DOHH2 (cell line): ENCODE measurements at regions not wholly inside any gene's neighbourhood (a gene's known extent, or its start where the extent isn't known, plus 50 kb on each side); places are given as distances from the start of the nearest gene placed in this dataset.

Experiments used
- H3F3A ChIP-seq: fragments of 200-600 bp; sonication (generic), shearing (Covaris generic); 2 replicates; pipeline ENCODE4 v1.6.0; 2016; ENCODE audit warnings: antibody characterized with exemption, mild to moderate bottlenecking; ENCODE audit not compliant: control insufficient read depth, insufficient read depth
- H3K27ac ChIP-seq: fragments of 200-600 bp; sonication (generic); 2 replicates; pipeline ENCODE4 v1.5.1; 2014; ENCODE audit warnings: low read depth, mild to moderate bottlenecking, low read length, moderate library complexity
- H3K27me3 ChIP-seq: fragments of 200-600 bp; sonication (generic); 2 replicates; pipeline ENCODE4 v1.6.1; 2014; ENCODE audit warnings: mild to moderate bottlenecking, low read length, mixed read lengths; ENCODE audit not compliant: control insufficient read depth
- H3K36me3 ChIP-seq: fragments of 200-600 bp; sonication (generic); 2 replicates; pipeline ENCODE4 v1.6.1; 2014; ENCODE audit warnings: mild to moderate bottlenecking, low read length, moderate library complexity, mixed read lengths; ENCODE audit not compliant: control insufficient read depth
- H3K4me1 ChIP-seq: fragments of 200-600 bp; sonication (generic); 2 replicates; pipeline ENCODE4 v1.6.1; 2014; ENCODE audit warnings: mild to moderate bottlenecking, low read length, mixed read lengths; ENCODE audit not compliant: control insufficient read depth
- H3K4me2 ChIP-seq: fragments of 200-600 bp; sonication (generic); 2 replicates; pipeline ENCODE4 v1.6.0; 2014; ENCODE audit warnings: mild to moderate bottlenecking, low read length, moderate library complexity
- H3K4me3 ChIP-seq: fragments of 200-600 bp; sonication (generic); 2 replicates; pipeline ENCODE4 v1.5.1; 2014; ENCODE audit warnings: mild to moderate bottlenecking, low read length, mixed read lengths
- H3K79me2 ChIP-seq: fragments of 200-600 bp; sonication (generic); 2 replicates; pipeline ENCODE4 v1.6.1; 2014; ENCODE audit warnings: mild to moderate bottlenecking, low read length, mixed read lengths; ENCODE audit not compliant: control insufficient read depth
- H3K9me2 ChIP-seq: fragments of 200-600 bp; sonication (generic); replicated peaks from 2 replicates; pipeline ENCODE4 v1.6.1; 2014; ENCODE audit warnings: mild to moderate bottlenecking, low read length, mixed read lengths; ENCODE audit not compliant: control insufficient read depth
- H3K9me3 ChIP-seq: fragments of 200-600 bp; sonication (generic); 2 replicates; pipeline ENCODE4 v1.6.1; 2014; ENCODE audit warnings: antibody characterized with exemption, low read length, mixed read lengths; ENCODE audit not compliant: control insufficient read depth, insufficient read depth
- H4K20me1 ChIP-seq: fragments of 200-600 bp; sonication (generic); 2 replicates; pipeline ENCODE4 v1.6.0; 2014; ENCODE audit warnings: low read depth, mild to moderate bottlenecking, antibody characterized with exemption, low read length, moderate library complexity; ENCODE audit not compliant: control insufficient read depth, insufficient read depth
- CTCF ChIP-seq: fragments of 200-600 bp; sonication (generic); IDR thresholded peaks from one replicate; pipeline ENCODE4 v1.5.1; 2014; ENCODE audit warnings: antibody characterized with exemption, mild to moderate bottlenecking, low read depth, low read length; ENCODE audit not compliant: poor library complexity, severe bottlenecking
- EZH2phosphoT487 ChIP-seq: fragments of 200-600 bp; sonication (generic); IDR thresholded peaks from 2 replicates; pipeline ENCODE4 v1.6.1; 2017; ENCODE audit warnings: borderline replicate concordance, mild to moderate bottlenecking, antibody characterized with exemption, low read length, moderate library complexity, mixed read lengths

GRCh38 chr5:173430394-173430793, 102.2 kb upstream of the STC2 start:
- Histone ChIP-seq H3K9me2 (no peaks in the 10 kb centered on the region), H3K4me3 (no peak overlapping the region), H3K4me1 (no peaks in the 10 kb centered on the region), H3K27me3 (no peaks in the 10 kb centered on the region), H3K79me2 (no peaks in the 10 kb centered on the region), H3K27ac (no peak overlapping the region), H3K4me2 (no peak overlapping the region), H4K20me1 (no peaks in the 10 kb centered on the region), H3F3A (no peaks in the 10 kb centered on the region), H3K9me3 (no peaks in the 10 kb centered on the region), H3K36me3 (no peaks in the 10 kb centered on the region)
- TF ChIP-seq EZH2phosphoT487 (no peak), CTCF (no peak)

- TF ChIP-seq CTCF (no peak), EZH2phosphoT487 (no peak)
- Histone ChIP-seq H3K36me3 (no peaks in the 10 kb centered on the region), H3K79me2 (no peaks in the 10 kb centered on the region), H3K4me1 (no peaks in the 10 kb centered on the region), H3K9me3 (no peaks in the 10 kb centered on the region), H3K9me2 (no peaks in the 10 kb centered on the region), H3F3A (no peaks in the 10 kb centered on the region), H3K4me3 (no peak overlapping the region), H3K27ac (no peak overlapping the region), H3K4me2 (no peak overlapping the region), H4K20me1 (no peaks in the 10 kb centered on the region), H3K27me3 (no peaks in the 10 kb centered on the region)
These were observed 101.4 kb upstream of the STC2 start for GRCh38 chr5:173429489-173430150.

- H3K4me1 ChIP-seq: no peaks in the 10 kb centered on the region
- no peaks in the 10 kb centered on the region for H3K27me3 ChIP-seq
- H3K9me3 ChIP-seq: no peaks in the 10 kb centered on the region
- H3K36me3 ChIP-seq: no peaks in the 10 kb centered on the region
- H4K20me1 ChIP-seq: no peaks in the 10 kb centered on the region
- no peaks in the 10 kb centered on the region for H3K79me2 ChIP-seq
- H3K4me2 ChIP-seq: no peak overlapping the region
- H3K27ac ChIP-seq: no peak overlapping the region
- no peaks in the 10 kb centered on the region for H3F3A ChIP-seq
- TF ChIP-seq EZH2phosphoT487: no peak
- no peak for TF ChIP-seq CTCF
- H3K4me3 ChIP-seq: no peak overlapping the region
- no peaks in the 10 kb centered on the region for H3K9me2 ChIP-seq
These were observed 95.4 kb upstream of the STC2 start for GRCh38 chr5:173423452-173424117.
